Colonic mucosa (tissue), 4 donors: ENCODE measurements at regions not wholly inside any gene's neighbourhood (a gene's known extent, or its start where the extent isn't known, plus 50 kb on each side); places are given as distances from the start of the nearest gene placed in this dataset.

Source experiments
- DNase-seq: peaks from one replicate; pipeline ENCODE4 v3.0.0-alpha.2; 2020
- H3K27ac ChIP-seq: fragments of 200-600 bp; one replicate; pipeline ENCODE4 v1.8.0; 2021
- H3K27me3 ChIP-seq: fragments of 200-600 bp; one replicate; pipeline ENCODE4 v1.8.0; 2021
- H3K36me3 ChIP-seq: fragments of 200-600 bp; one replicate; pipeline ENCODE4 v1.8.0; 2021
- H3K4me1 ChIP-seq: fragments of 200-600 bp; one replicate; pipeline ENCODE4 v1.8.0; 2021; ENCODE audit warnings: mild to moderate bottlenecking
- H3K4me3 ChIP-seq: fragments of 200-600 bp; one replicate; pipeline ENCODE4 v1.8.0; 2021
- H3K9ac ChIP-seq, 2 donors: one replicate each; pipeline ENCODE4 v1.7.0; 2013; ENCODE audit warnings: control low read depth in 2 of 2, low read depth in 2 of 2, low read length in 2 of 2
- H3K9me3 ChIP-seq: fragments of 200-600 bp; one replicate; pipeline ENCODE4 v1.8.0; 2021
- intact Hi-C: fragments of 100-400 bp; cut with DNase I; formaldehyde crosslinking; loops from one replicate; pipeline ENCODE4 v1.14.1; 2022
- TF ChIP-seq, protein P1 (sequence below): fragments of 200-600 bp; IDR thresholded peaks from one replicate; pipeline ENCODE4 v1.8.0; 2022; ENCODE audit warnings: antibody characterized with exemption, mild to moderate bottlenecking
- donor health status: healthy.
- donor health status: DM: no; HTN: no; CAD: no.
- donor health status: DM: no; HTN: no; CAD: no.

DNA sequence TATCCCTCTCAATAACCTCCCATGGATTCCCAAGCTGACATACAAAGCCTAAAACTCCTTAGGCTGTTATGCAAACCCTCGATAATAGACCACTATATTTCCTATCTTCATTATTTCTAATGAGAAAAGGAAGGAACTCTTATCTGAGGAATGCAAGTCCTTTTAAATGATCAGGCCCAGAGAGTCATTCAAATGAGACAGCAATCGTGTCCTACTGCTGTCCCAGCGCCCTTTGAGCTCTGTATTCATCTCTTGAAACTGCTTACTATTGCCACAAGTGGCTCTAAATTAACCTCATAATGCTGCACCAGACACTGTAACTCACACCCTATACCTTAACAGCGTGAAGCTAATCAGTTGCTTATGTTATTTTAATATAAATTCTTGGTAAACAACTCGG lies 182.1 kb upstream of the NAMPT start:
- Histone ChIP-seq H3K36me3 (no peaks in the 10 kb centered on the region), H3K9ac (no peak overlapping the region), H3K9me3 (no peaks in the 10 kb centered on the region), H3K27ac (no peak overlapping the region), H3K4me1 (no peaks in the 10 kb centered on the region), H3K4me3 (no peak overlapping the region), H3K27me3 (no peaks in the 10 kb centered on the region)
- TF ChIP-seq, protein P1, sequence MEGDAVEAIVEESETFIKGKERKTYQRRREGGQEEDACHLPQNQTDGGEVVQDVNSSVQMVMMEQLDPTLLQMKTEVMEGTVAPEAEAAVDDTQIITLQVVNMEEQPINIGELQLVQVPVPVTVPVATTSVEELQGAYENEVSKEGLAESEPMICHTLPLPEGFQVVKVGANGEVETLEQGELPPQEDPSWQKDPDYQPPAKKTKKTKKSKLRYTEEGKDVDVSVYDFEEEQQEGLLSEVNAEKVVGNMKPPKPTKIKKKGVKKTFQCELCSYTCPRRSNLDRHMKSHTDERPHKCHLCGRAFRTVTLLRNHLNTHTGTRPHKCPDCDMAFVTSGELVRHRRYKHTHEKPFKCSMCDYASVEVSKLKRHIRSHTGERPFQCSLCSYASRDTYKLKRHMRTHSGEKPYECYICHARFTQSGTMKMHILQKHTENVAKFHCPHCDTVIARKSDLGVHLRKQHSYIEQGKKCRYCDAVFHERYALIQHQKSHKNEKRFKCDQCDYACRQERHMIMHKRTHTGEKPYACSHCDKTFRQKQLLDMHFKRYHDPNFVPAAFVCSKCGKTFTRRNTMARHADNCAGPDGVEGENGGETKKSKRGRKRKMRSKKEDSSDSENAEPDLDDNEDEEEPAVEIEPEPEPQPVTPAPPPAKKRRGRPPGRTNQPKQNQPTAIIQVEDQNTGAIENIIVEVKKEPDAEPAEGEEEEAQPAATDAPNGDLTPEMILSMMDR = no peak
- DNase-seq = no peak
- intact Hi-C loops = no loop called here

DNA sequence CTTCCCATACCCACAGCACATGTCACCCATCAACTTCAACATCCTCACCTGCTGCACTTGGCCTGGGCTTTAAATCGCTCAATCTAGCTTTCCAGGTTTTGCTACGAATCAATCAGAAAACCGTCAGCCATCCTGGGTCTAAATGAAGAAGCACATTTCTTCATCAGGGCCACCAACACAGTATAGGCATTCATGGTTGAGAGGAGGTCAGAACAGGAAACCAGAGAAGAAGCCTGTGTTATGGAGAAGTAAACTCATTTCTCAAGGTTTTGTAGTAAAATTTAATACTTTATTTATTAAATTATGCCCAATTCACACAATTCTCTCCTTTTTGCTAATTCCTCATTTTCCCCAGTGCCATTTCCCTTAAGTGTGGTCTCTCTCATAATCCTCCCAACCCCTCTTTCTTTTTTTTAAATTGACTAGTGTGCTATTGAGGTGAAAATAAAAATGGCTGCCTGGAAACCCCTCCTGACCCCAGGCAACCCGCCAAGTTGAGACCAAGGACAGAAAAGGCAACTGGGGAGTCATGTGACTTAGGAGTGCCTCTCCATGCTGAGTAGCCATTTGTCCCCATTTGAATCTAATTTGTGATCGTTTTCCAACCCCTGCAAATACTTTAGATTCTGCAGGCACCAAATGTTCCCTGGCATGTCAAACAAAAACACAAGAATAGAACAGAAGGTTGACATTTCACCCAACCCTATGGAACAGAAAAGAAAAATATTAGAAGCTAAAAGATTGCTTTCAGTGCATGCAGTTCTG lies 181.1 kb upstream of the NAMPT start:
- intact Hi-C loops = loop anchor here (2.0 kb wide), 1 partner anchor 63 kb away; no protein-coding TSS in a partner anchor
- H3K27me3 ChIP-seq = no peaks in the 10 kb centered on the region
- no peak for DNase-seq
- no peaks in the 10 kb centered on the region for H3K36me3 ChIP-seq
- H3K4me3 ChIP-seq = no peak overlapping the region
- H3K9ac ChIP-seq = no peak overlapping the region
- H3K27ac ChIP-seq = no peak overlapping the region
- no peaks in the 10 kb centered on the region for H3K9me3 ChIP-seq
- no peaks in the 10 kb centered on the region for H3K4me1 ChIP-seq
- TF ChIP-seq, protein P1 = no peak

- no peak overlapping the region for H3K27ac ChIP-seq
- H3K4me3 ChIP-seq = no peak overlapping the region
Measured at GRCh38 chr7:106464651-106465050, 179.9 kb upstream of the NAMPT start.

DNA sequence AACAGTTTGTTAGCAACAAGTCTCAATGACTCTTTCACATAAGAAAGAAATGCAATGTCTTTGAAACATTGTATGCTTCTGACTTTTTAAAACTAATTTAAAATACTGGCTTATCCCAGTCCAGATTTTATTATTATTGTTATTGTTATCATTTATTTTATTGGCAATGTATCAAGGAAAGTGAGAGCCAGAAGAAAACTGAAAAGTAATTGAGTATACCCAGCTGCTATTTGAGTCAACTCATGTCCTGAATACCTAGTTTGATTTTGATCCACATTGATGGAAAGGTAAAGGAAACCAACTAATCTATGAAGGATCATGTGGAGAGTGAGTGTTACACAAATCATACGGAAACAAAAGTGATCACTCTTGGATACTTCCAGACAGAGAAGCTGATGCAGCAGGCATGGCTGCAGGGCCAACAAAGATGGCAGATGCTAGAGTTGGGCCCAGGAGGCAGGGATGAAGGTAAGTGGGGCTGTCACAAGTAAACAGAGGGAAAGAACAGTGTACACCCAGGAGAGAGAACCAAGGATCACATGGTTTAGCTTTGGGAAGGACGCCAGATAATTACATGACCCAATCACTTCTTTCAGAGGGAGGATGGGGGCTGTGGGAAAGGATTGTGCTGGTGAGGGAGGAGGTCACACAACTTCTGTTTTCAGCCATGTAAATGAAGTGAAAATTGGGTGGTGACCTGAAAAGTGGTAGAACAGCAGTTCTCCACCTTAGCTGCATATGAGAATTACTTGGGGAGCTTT lies 179.2 kb upstream of the NAMPT start:
- Histone ChIP-seq H3K27ac (no peak overlapping the region), H3K9me3 (no peaks in the 10 kb centered on the region), H3K4me3 (no peak overlapping the region), H3K4me1 (no peaks in the 10 kb centered on the region), H3K27me3 (no peaks in the 10 kb centered on the region), H3K36me3 (no peaks in the 10 kb centered on the region), H3K9ac (no peak overlapping the region)
- no peak for DNase-seq
- TF ChIP-seq, protein P1 = no peak
- intact Hi-C loops = loop anchor here (2.0 kb wide), 1 partner anchor 65 kb away; no protein-coding TSS in a partner anchor

More at GRCh38 chr7:106464651-106465050, 179.9 kb upstream of the NAMPT start:
- DNase-seq = no peak
- Histone ChIP-seq H3K27me3 (no peaks in the 10 kb centered on the region), H3K9me3 (no peaks in the 10 kb centered on the region), H3K36me3 (no peaks in the 10 kb centered on the region), H3K9ac (no peak overlapping the region), H3K4me1 (no peaks in the 10 kb centered on the region)
- intact Hi-C loops = loop anchor here (2.0 kb wide), 1 partner anchor 64 kb away; no protein-coding TSS in a partner anchor
- TF ChIP-seq, protein P1 = no peak

GRCh38 chr7:106462914-106463482 lies 178.2 kb upstream of the NAMPT start:
- H3K9ac ChIP-seq = no peak overlapping the region
- no peaks in the 10 kb centered on the region for H3K4me1 ChIP-seq

More at GRCh38 chr7:106462914-106463482, 178.2 kb upstream of the NAMPT start:
- no peaks in the 10 kb centered on the region for H3K9me3 ChIP-seq
- no peak overlapping the region for H3K4me3 ChIP-seq
- H3K27me3 ChIP-seq = no peaks in the 10 kb centered on the region
- DNase-seq = no peak
- H3K36me3 ChIP-seq = no peaks in the 10 kb centered on the region
- intact Hi-C loops = loop anchor here (1.0 kb wide), 1 partner anchor 287 kb away; no protein-coding TSS in a partner anchor
- TF ChIP-seq, protein P1 = no peak
- no peak overlapping the region for H3K27ac ChIP-seq
